ENCODE measurements at regions not wholly inside any gene's neighbourhood (a gene's known extent, or its start where the extent isn't known, plus 50 kb on each side); places are given as distances from the start of the nearest gene placed in this dataset.

DNA sequence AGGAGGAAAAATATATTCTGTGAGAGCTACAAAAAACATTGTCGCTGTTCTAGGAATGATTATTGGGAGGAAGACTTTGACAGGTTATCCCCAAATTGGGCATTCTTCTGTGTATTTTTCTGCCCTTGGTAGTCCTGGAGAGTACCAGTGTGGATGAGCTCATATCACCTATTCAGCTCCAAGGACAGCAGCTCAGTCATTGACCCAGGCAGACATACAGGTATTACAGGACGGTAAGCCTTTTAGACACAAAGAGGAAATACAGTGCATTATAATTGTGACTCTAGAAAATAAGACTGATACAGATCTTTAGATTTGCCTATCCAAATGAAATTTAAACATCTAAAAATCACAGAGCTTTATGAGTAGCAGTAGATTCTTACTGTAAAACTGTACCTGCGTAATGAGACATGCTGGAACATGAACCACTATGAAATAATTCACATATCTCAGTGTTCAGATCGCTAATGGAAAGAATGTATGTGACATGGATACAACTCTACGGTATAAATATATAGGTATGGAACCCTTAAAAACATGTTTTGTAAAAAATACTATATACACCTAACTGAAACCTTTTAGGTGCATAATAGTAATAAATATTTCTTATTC, 56.0 kb downstream of the PLK2 start:
- DNase-seq = no peak

DNA sequence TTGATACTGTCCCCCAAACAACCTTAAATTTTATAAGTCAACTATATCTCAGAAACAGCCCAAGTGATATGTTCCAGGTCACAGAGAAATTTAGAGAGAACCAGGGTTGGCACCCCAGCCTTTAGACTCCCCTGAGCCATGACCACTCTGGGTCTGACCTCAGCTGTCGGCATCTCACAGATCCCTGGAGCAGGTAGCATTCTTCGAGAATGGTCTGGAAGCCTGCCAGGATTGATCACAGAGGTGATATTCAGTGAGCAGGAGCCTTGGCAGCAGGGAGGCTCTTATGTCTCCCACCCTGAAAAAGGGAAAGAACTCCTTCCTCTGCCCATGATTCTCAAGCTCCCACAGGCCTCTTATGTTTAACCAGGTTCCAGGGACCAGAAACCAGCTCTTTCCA, 58.2 kb downstream of the PLK2 start:
- no peak for DNase-seq

DNA sequence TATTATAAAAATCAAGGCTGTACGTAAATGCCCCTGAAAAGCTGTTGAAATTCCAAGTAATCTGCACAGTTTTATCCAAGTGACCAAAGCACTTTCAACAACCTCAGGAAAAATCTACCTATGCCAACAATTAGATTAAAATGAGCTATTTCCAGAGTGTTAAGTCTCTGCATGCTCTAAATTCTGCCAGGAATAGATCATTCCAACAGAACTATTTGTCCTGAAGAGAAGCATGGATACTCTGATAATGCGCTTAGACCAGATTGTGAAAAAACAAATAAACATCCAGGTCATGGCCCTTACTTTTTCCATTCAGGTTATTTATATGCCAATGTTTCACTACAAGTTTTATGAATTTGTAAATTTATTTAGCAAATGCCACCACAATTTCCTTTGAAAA, 59.1 kb downstream of the PLK2 start:
- no peak for DNase-seq

DNA sequence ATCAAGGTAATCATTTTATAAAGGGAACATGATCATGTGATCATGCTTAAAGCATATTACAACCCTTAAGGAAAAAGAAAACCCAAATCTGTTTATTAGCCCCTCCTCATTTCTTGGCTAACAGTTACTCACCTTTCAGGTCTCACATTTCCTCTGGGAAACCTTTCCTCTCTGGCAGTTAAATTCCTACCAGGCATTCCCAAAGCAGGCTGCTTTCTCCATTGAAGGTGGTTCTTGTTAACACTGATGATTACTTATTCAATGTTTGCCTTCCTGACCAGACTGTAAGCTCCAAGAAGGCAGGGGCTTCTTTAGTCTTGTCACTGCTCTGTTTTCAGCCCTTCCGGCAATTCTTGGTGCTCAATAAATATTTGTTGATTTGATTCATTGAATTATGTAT, 59.9 kb downstream of the PLK2 start:
- no peak for DNase-seq

DNA sequence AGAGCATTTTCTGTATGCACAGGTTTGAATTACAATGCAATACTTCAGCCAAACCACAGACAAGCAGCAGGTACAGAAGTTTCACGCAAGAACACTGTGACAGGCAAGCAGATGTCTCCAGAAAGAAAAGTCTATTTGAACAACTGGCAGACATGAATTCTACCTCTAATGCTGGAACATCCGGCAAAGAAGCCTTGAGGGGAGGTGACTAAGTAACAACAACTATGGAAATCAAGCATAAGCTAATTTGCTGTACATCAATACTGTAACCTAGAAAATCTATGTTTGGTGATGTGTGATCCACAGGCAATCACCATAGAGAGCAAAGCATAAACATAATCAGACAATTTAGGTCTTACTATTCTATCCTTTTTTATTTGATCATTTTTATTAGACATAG, 65.5 kb downstream of the PLK2 start:
- DNase-seq = no peak

DNA sequence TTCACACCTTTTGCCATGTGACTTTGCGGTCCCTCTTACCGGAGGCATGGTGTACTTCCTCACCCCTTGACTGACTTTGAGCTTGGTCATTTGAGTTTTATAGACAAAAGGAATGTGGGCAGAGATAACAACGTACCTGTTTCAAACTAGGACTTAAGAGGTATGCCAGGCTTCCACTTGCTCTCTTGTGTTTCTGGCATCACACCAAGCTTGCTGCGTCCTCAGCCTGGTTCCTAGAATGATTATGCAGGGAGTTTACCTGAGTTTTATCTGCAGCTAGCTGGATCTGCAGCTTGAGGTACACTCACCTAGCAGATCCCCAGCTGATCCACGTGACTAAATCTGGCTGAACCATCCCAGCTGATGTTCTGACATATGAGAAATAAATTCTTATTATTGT, 66.2 kb downstream of the PLK2 start:
- no peak for DNase-seq

DNA sequence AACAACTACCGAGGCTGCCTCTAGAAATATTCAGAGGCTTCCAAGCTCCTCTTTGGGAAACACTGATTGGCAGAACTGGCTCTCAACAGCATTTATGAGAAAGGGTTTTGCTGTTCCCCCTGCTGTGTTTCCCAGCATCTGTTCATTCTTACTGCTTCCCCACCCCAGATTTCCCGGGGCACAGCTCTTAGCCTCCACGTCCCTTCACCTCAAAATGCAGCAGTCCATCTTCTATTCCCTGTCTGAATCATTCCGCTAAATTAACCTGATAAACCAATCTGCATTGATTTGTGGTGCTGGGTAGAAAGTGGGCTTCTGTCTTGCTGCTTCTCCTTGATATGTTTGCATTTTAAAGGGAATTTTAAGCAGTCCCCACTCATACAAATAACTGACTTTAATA, 67.4 kb downstream of the PLK2 start:
- no peak for DNase-seq

DNA sequence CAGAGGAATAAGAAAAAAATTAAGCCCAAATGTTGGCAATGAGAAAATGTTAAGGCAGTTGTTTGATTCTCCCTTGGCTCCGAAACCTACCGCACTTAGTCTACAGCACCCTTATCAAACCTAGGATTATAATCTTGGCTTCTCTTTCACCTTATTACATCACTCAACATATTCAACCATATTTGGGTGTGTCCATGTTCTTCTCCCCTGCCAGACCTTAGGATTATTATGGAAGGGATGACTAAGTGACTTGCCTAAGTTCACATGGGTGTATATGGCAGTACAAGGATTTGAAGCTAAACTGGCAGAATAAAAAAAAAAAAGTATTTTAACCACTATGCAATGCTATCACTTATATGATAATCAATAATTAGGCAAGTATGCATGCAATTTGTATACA, 76.4 kb downstream of the PLK2 start:
- no peak for DNase-seq

DNA sequence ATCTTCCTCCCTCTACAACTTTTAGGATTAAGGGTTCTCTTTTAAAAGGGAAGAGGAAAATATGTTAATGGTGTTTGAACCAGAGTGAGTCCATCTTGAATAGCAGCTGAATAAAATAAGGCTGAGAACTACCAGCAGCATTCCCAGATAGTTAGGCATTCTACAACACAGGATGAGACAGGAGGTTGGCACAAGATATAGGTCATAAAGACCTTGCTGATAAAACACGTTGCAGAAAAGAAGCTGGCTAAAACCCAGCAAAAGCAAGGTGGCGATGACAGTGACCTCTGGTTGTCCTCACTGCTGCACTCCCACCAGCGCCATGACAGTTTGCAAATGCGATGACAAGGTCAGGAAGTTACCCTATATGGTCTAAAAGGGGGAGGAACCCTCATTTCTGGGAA, 77.8 kb downstream of the PLK2 start:
- DNase-seq = no peak

DNA sequence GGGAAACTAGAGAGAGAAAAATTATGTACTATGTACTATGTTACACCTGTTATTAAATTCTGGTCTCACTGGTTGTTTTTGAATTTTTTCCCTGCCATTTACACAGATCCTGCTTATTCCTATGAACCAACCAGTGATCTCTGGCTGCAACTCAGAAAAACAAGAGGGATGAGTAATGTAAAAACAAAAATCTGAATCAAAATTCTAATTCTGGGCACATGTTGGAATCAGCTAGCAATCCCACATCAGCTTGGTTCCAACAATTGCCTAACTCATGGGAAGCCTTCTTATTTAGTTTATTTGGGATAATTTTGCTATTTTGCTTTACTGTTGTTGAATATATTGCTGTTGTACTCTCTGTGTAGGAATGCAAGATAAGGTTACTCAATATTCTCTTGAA, 78.3 kb downstream of the PLK2 start:
- DNase-seq = no peak

DNA sequence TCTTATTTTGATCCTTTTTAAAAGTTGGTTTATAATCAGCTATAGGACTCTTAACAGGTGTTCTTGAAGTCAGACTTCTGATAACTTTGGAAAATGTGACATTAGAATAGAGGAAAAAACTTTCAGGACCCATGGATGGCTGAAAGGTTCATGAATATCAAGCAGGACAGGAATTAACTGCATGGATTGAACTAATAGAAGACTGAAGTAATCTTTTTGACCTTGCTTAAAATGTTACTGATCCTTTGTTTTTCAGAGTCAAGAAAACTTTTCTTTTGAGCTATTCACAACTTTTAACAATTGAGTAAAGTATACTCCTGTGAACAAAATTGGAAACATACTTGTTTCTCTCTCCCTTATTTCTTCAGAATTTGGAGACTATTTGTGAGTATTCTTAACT, 79.2 kb downstream of the PLK2 start:
- no peak for DNase-seq

DNA sequence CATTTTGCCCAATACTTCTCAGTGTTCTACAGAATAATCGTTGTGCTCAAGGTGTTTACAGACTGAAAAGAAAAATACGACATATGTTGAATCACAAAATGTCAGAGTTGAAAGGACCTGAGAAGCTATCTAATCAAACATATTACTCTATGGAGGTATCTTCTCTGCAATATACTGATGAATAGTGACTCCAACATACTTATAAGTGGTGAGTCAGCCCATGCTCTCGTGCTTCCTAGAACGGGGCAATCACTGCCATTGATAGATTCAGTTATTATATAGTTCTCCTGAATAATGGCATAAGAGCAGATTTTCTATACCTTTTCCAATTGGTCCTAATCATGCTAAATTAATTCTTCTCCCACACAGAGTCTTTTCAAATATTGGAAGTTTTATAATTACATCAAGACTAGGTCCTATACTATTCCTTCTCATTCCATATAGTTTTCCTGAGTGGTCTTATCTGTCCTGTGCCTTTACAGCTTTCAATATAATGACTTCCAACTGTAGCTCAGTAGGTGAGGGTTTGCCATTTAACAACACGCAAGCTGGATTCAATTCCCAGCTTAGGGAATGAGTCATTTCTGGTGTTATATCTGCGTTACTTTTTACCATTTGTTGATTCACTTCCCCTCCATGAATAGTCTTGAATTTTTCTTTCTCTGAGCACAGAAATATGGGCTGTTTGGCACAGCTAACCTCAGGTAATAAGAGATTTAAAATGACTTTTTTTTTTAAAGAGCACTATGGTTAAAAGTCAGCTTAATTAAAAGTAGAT, 81.1 kb downstream of the PLK2 start:
- DNase-seq = no peak

DNA sequence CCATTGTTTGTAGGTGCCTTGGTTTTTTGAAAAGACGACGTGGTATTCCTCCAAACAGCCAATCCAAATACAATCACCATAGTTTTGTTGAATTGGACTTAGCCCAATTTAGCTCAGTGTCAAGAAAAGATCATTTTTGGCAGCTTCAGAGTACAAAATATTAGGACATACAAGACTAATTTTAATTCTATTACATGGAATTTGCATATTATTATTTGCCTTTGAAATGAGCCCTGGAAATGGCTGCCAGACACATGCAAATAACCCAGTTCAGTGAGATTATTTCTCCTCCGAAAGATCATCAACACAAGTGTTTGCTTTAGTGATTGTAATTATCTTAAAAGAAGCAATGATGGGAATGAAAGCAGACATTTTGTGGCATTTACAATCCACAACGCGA, 89.3 kb downstream of the PLK2 start:
- no peak for DNase-seq

DNA sequence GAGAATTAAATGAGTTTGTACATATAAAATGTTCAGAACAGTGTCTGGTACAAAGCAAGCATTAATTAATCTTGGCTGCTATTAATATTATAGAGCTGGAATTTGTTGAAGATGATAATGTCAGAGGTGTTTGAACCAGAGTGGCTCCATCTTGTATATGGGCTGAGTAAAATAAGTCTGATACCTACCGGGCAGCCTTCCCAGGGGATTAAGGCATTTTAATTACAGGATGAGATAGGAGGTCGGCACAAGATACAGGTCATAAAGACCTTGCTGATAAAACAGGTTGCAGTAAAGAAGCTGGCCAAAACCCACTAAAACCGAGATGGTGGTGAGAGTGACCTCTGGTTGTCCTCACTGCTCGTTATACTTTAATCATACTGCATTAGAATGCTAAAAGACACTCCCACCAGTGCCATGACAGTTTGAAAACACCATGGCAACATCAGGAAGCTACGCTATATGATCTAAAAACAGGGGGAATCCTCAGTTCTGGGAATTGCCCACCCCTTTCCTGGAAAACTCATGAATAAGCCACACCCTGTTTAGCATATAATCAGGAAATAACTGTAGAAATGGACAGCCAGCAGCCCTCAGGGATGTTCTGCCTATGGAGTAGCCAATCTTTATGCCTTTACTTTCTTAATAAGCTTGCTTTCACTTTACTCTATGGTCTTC, 90.2 kb downstream of the PLK2 start:
- DNase-seq = no peak

DNA sequence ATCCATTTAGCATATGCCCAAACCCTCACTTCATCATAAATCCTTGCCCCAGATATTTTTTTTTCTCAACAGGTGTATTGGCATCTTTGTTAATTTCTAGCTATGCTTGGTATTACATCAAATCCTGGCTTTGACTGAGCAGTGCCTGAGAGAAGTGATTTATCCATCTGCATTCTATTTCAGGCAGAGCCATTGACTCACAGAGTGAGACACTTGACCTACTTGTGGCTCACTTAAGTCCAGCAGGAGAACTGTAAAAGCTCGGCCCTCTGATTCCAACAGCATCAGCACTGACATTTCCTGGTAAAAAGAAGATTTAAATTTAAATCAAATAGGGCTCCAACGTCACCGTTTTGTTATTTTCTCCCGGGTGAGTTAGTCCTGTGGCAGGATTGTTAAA, 93.4 kb downstream of the PLK2 start:
- no peak for DNase-seq

DNA sequence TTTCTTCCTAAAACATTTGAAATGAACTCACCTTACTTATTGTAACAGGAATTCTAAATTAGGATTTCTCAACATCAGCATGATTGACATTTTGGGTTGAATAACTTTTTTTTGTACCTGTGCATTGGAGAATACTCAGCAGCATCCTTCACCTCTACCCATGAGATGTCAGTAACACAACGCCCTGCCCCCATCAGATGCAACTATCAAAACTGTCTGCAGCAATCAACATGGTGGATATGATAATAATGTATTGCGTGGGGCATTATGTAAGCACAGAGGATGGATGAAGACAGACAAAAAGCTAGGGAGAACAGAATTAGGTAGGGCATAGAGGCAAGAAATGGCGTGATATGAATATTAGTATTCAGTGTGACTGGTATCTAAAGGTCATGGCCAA, 94.1 kb downstream of the PLK2 start:
- DNase-seq = no peak

DNA sequence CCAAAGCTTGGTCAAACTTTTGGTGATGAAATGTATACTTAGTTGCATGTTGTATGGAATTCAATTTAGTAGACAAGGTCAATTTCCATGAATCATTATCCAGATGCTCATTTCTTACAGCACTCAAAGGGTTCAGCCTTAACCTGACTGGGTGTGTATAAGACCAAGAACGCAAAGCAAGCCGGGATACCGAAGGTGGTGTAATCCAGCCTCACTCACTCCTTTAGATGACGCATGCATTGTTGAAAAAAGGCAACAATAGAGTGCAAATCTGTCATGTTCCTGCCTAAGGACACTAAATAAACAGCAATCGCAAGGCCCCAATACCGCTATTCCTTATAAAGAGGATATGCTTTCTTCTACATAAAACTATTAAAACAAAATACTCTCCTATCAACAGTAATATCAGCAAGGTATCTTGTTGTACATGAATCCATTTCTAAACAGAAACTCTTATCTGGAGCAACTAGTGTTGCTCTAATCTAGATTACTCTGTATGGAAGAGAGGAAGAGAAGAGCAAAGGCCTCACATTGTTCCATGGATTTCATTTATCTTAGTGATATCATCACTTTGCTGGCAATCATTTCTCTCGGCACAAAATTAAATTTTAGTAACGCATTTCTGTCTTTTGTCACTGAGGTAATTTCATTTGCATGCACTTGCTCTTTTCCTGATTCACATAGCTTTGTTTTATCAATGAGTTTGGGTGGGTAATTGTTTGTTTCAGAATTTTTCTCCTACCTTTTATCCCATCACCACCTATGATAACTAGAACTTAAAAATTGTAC, 96.2 kb downstream of the PLK2 start:
- no peak for DNase-seq

DNA sequence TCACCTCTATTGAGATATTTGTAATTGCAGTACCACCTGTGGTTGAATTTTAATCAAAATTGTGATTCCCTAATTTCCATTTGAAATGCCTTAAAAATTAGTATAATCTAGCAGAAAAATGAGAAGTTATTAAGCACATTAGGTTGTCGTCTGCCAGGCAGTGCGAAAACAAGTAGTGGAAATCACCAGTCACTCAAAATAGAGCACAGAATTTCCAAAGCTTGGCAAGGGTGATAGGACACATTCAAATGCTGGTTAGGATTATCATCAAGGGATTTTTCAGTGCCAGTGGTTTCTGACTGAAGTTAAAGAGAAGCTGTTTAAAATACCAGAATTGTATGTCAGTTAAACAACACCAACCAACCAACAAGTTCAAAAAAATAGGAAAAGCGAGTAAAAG, 97.8 kb downstream of the PLK2 start:
- DNase-seq = no peak

DNA sequence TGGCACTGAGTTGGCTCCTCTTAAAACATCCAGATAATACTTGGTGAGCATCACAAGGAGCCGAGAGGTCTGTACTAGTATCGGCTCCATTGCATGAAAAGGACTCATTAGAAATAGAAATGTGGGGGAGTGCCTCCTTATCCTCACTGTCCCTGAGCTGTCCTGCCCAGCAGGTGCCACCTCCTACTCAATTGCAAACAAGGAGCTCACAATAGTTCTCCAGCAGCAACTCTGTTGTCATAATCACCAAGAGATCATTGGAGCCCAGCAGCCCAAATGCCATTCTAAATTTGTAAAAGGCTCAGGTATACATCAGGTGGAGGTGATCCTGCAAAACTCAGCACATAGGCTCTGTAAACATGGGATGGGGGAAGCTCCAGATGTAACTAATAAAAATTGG, 99.1 kb downstream of the PLK2 start:
- no peak for DNase-seq

DNA sequence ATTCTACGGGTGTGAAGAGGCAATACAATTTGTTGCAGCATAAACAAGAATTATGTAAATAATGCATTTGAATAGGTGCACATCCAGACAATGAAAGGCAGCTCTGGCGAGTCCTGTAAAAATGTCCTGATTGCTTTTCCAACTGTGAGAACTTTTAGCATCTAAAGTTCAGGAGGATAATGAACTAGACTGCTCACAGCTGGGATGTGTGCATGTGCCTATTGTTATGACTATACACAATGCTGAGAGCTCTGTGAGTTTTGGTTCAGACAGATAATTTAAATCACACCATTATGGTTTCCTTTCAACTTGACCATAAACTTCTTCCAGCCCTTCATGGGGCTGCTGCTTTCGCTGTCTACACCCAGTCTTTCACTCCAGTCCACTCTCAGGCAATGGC, 99.9 kb downstream of the PLK2 start:
- no peak for DNase-seq

DNA sequence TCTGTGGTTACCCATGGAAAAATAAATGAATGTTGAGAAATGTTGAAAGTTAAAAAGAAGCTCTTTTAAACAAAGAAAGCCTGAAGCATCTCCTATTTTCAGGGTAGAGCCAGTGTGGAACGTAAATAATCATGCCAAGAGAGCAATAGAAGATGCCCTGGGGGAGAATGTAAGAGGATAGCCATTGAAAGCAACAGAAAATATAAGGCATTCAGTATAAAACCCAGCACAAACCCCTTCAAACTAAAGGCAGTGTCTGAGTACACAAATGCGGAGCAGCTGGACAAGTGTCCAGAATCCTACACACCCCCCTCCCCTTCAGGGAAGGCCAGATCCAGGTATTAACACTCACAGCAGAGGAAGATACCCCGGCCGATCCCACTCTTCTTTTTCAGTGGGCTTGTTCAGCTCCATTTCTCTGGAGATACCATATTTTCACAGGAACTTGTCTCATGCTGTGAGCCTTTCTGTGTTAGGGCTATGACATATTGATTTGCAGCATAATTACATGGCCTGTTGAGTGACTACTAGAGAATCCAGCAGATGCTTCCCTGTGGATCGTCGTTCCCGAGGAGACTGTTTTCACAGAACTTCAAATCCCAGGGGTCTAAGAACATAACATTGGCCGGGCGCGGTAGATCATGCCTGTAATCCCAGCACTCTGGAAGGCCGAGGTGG, 101.2 kb downstream of the PLK2 start:
- no peak for DNase-seq

DNA sequence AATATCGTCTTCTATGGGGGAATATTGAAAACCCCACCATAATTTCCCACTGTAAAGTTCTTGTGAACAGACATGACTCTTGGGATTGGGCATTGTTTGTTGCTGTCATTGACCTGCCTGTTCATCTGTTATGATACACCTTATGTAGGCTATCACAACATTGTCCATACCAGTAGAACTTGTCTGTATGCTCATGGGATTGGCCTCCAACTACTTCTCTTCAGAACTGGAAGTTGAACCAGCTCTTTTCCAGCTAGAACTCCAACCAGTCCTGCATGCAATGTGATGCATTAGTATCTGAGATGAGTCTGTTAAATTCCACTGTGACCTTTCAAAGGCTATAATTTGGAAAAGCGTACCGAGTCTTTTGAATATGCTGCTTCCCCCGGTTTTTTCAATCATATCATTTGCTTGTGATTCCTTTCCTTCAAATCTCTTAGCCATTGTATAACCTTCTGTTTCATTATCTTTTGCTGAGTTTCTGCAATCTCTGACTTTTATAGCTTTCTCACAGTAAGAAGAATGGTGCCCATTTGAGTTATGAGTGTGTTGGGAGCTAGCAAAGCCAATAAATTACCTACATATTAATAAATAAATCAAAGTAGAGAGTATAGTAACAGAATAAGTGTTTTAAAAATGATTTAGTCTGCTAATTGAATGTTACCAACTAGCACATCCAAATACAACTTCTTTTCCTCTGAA, 101.9 kb downstream of the PLK2 start:
- DNase-seq = no peak

Measured in CD4-positive, alpha-beta T cell treated with Interleukin-6 for 4 hours (primary cell).